Endothelial cell of umbilical vein (primary cell): ENCODE measurements at regions not wholly inside any gene's neighbourhood (a gene's known extent, or its start where the extent isn't known, plus 50 kb on each side); places are given as distances from the start of the nearest gene placed in this dataset.

Experiments used
- BruUV-seq: library from RNA; stranded (reverse); fragments of 400-500 nt; replicated peaks from 2 replicates; lab custom pipeline; 2021; lab: Mats Ljungman, UMichigan
- CTCF ChIA-PET: fragments of 300-600, 350-600 bp; sonication (Branson Sonifier 250); formaldehyde crosslinking; loops from one replicate; lab custom pipeline; 2021; ENCODE audit warnings: antibody characterized with exemption, inconsistent platforms; lab: Charles Lee
- POLR2A ChIA-PET: fragments of 300-600, 350-600 bp; sonication (Branson Sonifier 250); formaldehyde crosslinking; loops from one replicate; lab custom pipeline; 2021; ENCODE audit warnings: antibody characterized with exemption, inconsistent platforms; lab: Charles Lee
- DNase-seq: peaks from one replicate; pipeline ENCODE4 v3.0.0-alpha.2; 2011; ENCODE audit warnings: low read depth, low spot score
- FAIRE-seq: peaks from 2 replicates; lab custom pipeline; 2011; peaks lifted over from hg19 to GRCh38; lab: Jason Lieb, UNC
- H2AFZ ChIP-seq: 2 replicates; pipeline ENCODE4 v1.6.0; 2012; ENCODE audit warnings: low read depth, low read length, control low read depth, inconsistent platforms
- H3K27ac ChIP-seq: 2 replicates; pipeline ENCODE4 v1.5.1; 2011; ENCODE audit warnings: low read depth, mild to moderate bottlenecking, control low read depth, low read length, moderate library complexity; ENCODE audit not compliant: insufficient read depth
- H3K27me3 ChIP-seq, 2 experiments: 2 replicates each; pipeline versions ENCODE4 v1.6.0 to v1.6.1; 2011; ENCODE audit warnings: low read length in 2 of 2, mixed read lengths in 1 of 2; ENCODE audit not compliant: control insufficient read depth in 2 of 2, insufficient read depth in 2 of 2
- H3K36me3 ChIP-seq, 2 experiments: 2 replicates in 1 of 2; 3 replicates in 1 of 2; pipeline ENCODE4 v1.5.1; 2011; ENCODE audit warnings: low read length in 2 of 2, mild to moderate bottlenecking in 1 of 2, moderate library complexity in 1 of 2; ENCODE audit not compliant: control insufficient read depth in 2 of 2, insufficient read depth in 2 of 2; ENCODE audit errors: extremely low read depth in 1 of 2
- H3K4me1 ChIP-seq: 3 replicates; pipeline ENCODE4 v1.5.1; 2011; ENCODE audit warnings: mild to moderate bottlenecking, low read length; ENCODE audit not compliant: control insufficient read depth, insufficient read depth; ENCODE audit errors: extremely low read depth
- H3K4me2 ChIP-seq: 2 replicates; pipeline ENCODE4 v1.6.1; 2011; ENCODE audit warnings: low read length, control low read depth, mixed read lengths; ENCODE audit not compliant: insufficient read depth
- H3K4me3 ChIP-seq, 3 experiments: fragments of 200-600 bp in 1 of 3; sonication (generic), shearing (Covaris generic) in 1 of 3; replicated peaks in 1 of 3; 2 replicates each; pipeline ENCODE4 v1.5.1; 2011 to 2016; ENCODE audit warnings: control low read depth in 3 of 3, low read length in 3 of 3, mild to moderate bottlenecking in 2 of 3, inconsistent platforms in 1 of 3, low read depth in 1 of 3, moderate library complexity in 1 of 3; ENCODE audit not compliant: insufficient read depth in 1 of 3
- H3K79me2 ChIP-seq: 2 replicates; pipeline ENCODE4 v1.6.0; 2012; ENCODE audit warnings: low read length, inconsistent platforms; ENCODE audit not compliant: control insufficient read depth, insufficient read depth
- H3K9ac ChIP-seq: replicated peaks from 2 replicates; pipeline ENCODE3; 2011; ENCODE audit warnings: low read length, control low read depth; ENCODE audit not compliant: insufficient read depth; ENCODE audit errors: extremely low read depth
- H3K9me1 ChIP-seq: replicated peaks from 3 replicates; pipeline ENCODE4 v1.6.0; 2011; ENCODE audit warnings: mild to moderate bottlenecking, low read length; ENCODE audit not compliant: control insufficient read depth, insufficient read depth; ENCODE audit errors: extremely low read depth
- H3K9me3 ChIP-seq: replicated peaks from 2 replicates; pipeline ENCODE4 v1.5.1; 2012; ENCODE audit warnings: low read length, inconsistent platforms; ENCODE audit not compliant: control insufficient read depth, insufficient read depth
- H4K20me1 ChIP-seq: replicated peaks from 2 replicates; pipeline ENCODE3; 2011; ENCODE audit warnings: mild to moderate bottlenecking, low read length; ENCODE audit not compliant: control insufficient read depth, insufficient read depth; ENCODE audit errors: extremely low read depth
- CTCF ChIP-seq, 2 donors: IDR thresholded peaks; 1 replicate in 1 of 2; 2 replicates in 1 of 2; pipeline ENCODE4 v1.5.1; 2011; ENCODE audit warnings: low read length in 2 of 2, mild to moderate bottlenecking in 2 of 2, moderate library complexity in 2 of 2, control low read depth in 1 of 2, inconsistent platforms in 1 of 2, low read depth in 1 of 2; ENCODE audit not compliant: insufficient read depth in 1 of 2; ENCODE audit errors: extremely low read depth in 1 of 2
- EZH2 ChIP-seq: IDR thresholded peaks from 2 replicates; pipeline ENCODE4 v1.6.1; 2012; ENCODE audit warnings: borderline replicate concordance, low read depth, mild to moderate bottlenecking, moderate library complexity, low read length, inconsistent platforms; ENCODE audit not compliant: severe bottlenecking
- FOS ChIP-seq: IDR thresholded peaks from 2 replicates; pipeline ENCODE4 v1.6.1; 2011; ENCODE audit warnings: mild to moderate bottlenecking, low read length, moderate library complexity, borderline replicate concordance; ENCODE audit not compliant: insufficient read depth
- GATA2 ChIP-seq: IDR thresholded peaks from 2 replicates; pipeline ENCODE4 v1.7.0; 2011; ENCODE audit warnings: low read depth, mild to moderate bottlenecking, moderate library complexity, mixed read lengths, low read length; ENCODE audit not compliant: insufficient read length, insufficient read depth
- JUN ChIP-seq: IDR thresholded peaks from 2 replicates; pipeline ENCODE4 v1.6.1; 2011; ENCODE audit warnings: borderline replicate concordance, low read depth; ENCODE audit not compliant: insufficient read length, insufficient read depth
- MAX ChIP-seq: IDR thresholded peaks from 2 replicates; pipeline ENCODE4 v1.6.1; 2011; ENCODE audit not compliant: insufficient read depth, insufficient read length
- MYC ChIP-seq: IDR thresholded peaks from one replicate; pipeline ENCODE4 v1.6.1; 2011; ENCODE audit warnings: mild to moderate bottlenecking, low read depth, low read length
- POLR2A ChIP-seq: IDR thresholded peaks from 2 replicates; pipeline ENCODE4 v1.6.1; 2012; ENCODE audit warnings: low read depth, mild to moderate bottlenecking, control low read depth, low read length
- POLR2AphosphoS5 ChIP-seq: IDR thresholded peaks from 2 replicates; pipeline ENCODE4 v1.6.1; 2012; ENCODE audit warnings: low read depth, mild to moderate bottlenecking, control low read depth, low read length, moderate library complexity; ENCODE audit not compliant: insufficient read depth
- dilution Hi-C: fragments of 300-500 bp; cut with MboI; formaldehyde crosslinking; loops from one replicate; pipeline ENCODE4 v1.15.0; 2019; ENCODE audit warnings: low sequenced_read_pairs; ENCODE audit not compliant: extremely low pct_ligation_motif_present
- intact Hi-C: fragments of 100-400 bp; cut with micrococcal nuclease; formaldehyde crosslinking; loops from one replicate; pipeline ENCODE4 v1.10.0; 2022

- H3K9ac ChIP-seq = no peak overlapping the region
- H3K36me3 ChIP-seq = no peaks in the 10 kb centered on the region
- H2AFZ ChIP-seq = no peak overlapping the region
- no TSS peak for BruUV-seq
- no peak overlapping the region for H3K27ac ChIP-seq
- CTCF ChIA-PET = no interaction called here
- H4K20me1 ChIP-seq = no peaks in the 10 kb centered on the region
- H3K4me3 ChIP-seq = no peak overlapping the region
- no peaks in the 10 kb centered on the region for H3K27me3 ChIP-seq
- FAIRE-seq = no peak
- H3K79me2 ChIP-seq = no peaks in the 10 kb centered on the region
- TF ChIP-seq GATA2 (no peak), JUN (no peak), MAX (no peak), EZH2 (no peak), FOS (no peak), MYC (no peak), POLR2AphosphoS5 (no peak), CTCF (IDR thresholded peaks at IDR 0.05; ENCODE audit: extremely low read depth in 1 of 2, insufficient read depth in 1 of 2, low read depth in 1 of 2, low read length in 2 of 2) (no peak), POLR2A (no peak)
- intact Hi-C loops = no loop called here
- dilution Hi-C loops = no loop called here
- DNase-seq = no peak
- H3K4me2 ChIP-seq = no peak overlapping the region
- H3K4me1 ChIP-seq = no peaks in the 10 kb centered on the region
- H3K9me1 ChIP-seq = no peaks in the 10 kb centered on the region
- POLR2A ChIA-PET = no interaction called here
- no peaks in the 10 kb centered on the region for H3K9me3 ChIP-seq
These were observed 175.3 kb downstream of the BCOR start for GRCh38 chrX:39922488-39922887.
